ENCODE measurements at regions not wholly inside any gene's neighbourhood (a gene's known extent, or its start where the extent isn't known, plus 50 kb on each side); places are given as distances from the start of the nearest gene placed in this dataset.

DNA sequence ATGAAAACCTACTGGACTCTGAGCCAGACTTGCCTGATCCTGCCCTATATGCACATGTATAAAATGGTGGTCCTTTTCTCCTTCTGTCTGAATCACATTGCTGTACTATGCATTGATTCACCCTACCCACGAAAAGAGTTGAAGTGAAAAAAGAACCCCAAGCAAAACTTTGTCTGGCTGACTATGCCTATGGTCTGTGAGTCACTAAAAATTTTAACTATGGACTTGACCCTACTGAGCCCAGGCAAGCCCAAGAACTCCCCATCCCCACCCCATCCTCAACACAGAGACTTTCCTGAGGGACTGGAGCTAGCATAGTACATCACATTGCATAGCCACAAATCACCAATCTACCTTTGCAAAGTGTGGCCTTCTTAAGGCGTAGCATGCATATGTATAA is 116.6 kb upstream of the TENM3 start:
- WGBS (ENCODE audit: insufficient coverage, low lambda C conversion rate): no CpG with 5 or more reads among the region's 2 CpGs
- Histone ChIP-seq H3K27me3 (ENCODE audit: control insufficient read depth, insufficient read depth, low read length) (no peaks in the 10 kb centered on the region), H3K4me1 (ENCODE audit: control insufficient read depth, insufficient read depth, low read length) (no peaks in the 10 kb centered on the region), H3K4me3 (ENCODE audit: low read length) (no peak overlapping the region), H3K9me3 (ENCODE audit: control insufficient read depth, low read depth, low read length) (peaks cover 3% of the 10 kb centered on the region), H3K36me3 (ENCODE audit: control insufficient read depth, insufficient read depth, low read length) (no peaks in the 10 kb centered on the region), H3K27ac (ENCODE audit: low read length) (no peak overlapping the region)
- no peak for DNase-seq

DNA sequence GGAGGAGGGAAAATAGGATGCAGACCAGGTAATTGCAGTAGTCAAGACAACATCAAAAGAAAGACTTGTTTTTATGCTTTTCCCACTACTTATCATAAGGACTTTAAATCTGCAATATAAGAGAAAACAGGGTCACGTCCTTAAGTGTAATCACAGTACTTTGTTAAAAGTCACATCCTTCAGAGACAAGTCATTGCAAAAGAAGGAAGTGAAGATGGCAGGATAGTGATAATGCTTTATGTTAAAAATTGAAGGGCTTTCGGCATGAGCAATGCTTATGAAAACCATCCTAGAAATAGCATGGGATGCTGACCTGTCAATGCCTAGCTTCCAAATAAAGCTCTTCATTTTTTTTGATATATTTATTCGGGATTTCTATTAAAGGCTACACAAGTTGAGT is 110.2 kb upstream of the TENM3 start:
- Histone ChIP-seq H3K4me3 (ENCODE audit: low read length) (no peak overlapping the region), H3K4me1 (ENCODE audit: control insufficient read depth, insufficient read depth, low read length) (no peaks in the 10 kb centered on the region), H3K9me3 (ENCODE audit: control insufficient read depth, low read depth, low read length) (no peaks in the 10 kb centered on the region), H3K36me3 (ENCODE audit: control insufficient read depth, insufficient read depth, low read length) (no peaks in the 10 kb centered on the region), H3K27me3 (ENCODE audit: control insufficient read depth, insufficient read depth, low read length) (no peaks in the 10 kb centered on the region), H3K27ac (ENCODE audit: low read length) (no peak overlapping the region)
- DNase-seq: no peak
- 94% methylated on average over 2 of the region's 3 CpGs for whole genome bisulfite sequencing (ENCODE audit: insufficient coverage, low lambda C conversion rate)

DNA sequence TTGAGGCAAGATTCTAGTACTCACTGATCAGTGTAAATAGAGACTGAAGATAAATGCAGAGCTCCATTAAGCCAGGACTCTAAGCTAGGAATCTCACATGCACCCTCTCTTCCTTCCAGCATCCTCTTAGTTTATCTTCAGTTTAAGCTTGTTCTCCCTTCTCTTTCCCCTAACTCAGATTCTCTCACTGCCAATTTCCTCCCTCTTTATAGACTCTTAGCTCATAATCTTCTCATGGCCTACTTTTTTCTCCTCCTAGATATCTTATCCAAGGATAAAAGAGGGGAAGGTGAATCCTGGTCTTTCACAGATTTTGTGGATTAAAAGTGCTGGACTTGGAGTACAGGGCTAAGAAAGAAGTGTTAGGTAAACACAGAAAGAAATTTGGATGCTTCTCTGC is 108.9 kb upstream of the TENM3 start:
- H3K36me3 ChIP-seq (ENCODE audit: control insufficient read depth, insufficient read depth, low read length): no peaks in the 10 kb centered on the region
- DNase-seq: no peak
- H3K27me3 ChIP-seq (ENCODE audit: control insufficient read depth, insufficient read depth, low read length): peaks cover 3% of the 10 kb centered on the region
- no peaks in the 10 kb centered on the region for H3K9me3 ChIP-seq (ENCODE audit: control insufficient read depth, low read depth, low read length)
- no peaks in the 10 kb centered on the region for H3K4me1 ChIP-seq (ENCODE audit: control insufficient read depth, insufficient read depth, low read length)
- H3K4me3 ChIP-seq (ENCODE audit: low read length): no peak overlapping the region
- H3K27ac ChIP-seq (ENCODE audit: low read length): no peak overlapping the region

- Histone ChIP-seq H3K27me3 (ENCODE audit: control insufficient read depth, insufficient read depth, low read length) (peaks cover 19% of the 10 kb centered on the region), H3K9me3 (ENCODE audit: control insufficient read depth, low read depth, low read length) (no peaks in the 10 kb centered on the region), H3K4me1 (ENCODE audit: control insufficient read depth, insufficient read depth, low read length) (peaks cover 1% of the 10 kb centered on the region), H3K4me3 (ENCODE audit: low read length) (no peak overlapping the region), H3K27ac (ENCODE audit: low read length) (no peak overlapping the region), H3K36me3 (ENCODE audit: control insufficient read depth, insufficient read depth, low read length) (no peaks in the 10 kb centered on the region)
- no CpG with 5 or more reads among the region's 3 CpGs for WGBS (ENCODE audit: insufficient coverage, low lambda C conversion rate)
- DNase-seq: no peak
Observed at GRCh38 chr4:182136201-182136600, 107.0 kb upstream of the TENM3 start.

GRCh38 chr4:182137343-182137742 is 105.9 kb upstream of the TENM3 start:
- WGBS (ENCODE audit: insufficient coverage, low lambda C conversion rate): no CpG with 5 or more reads among the region's 4 CpGs
- peaks cover 5% of the 10 kb centered on the region for H3K4me1 ChIP-seq (ENCODE audit: control insufficient read depth, insufficient read depth, low read length)
- H3K36me3 ChIP-seq (ENCODE audit: control insufficient read depth, insufficient read depth, low read length): no peaks in the 10 kb centered on the region
- peaks cover 30% of the 10 kb centered on the region for H3K27me3 ChIP-seq (ENCODE audit: control insufficient read depth, insufficient read depth, low read length)
- no peak overlapping the region for H3K27ac ChIP-seq (ENCODE audit: low read length)
- no peak overlapping the region for H3K4me3 ChIP-seq (ENCODE audit: low read length)
- DNase-seq: no peak
- H3K9me3 ChIP-seq (ENCODE audit: control insufficient read depth, low read depth, low read length): no peaks in the 10 kb centered on the region

- Histone ChIP-seq H3K9me3 (ENCODE audit: control insufficient read depth, low read depth, low read length) (no peaks in the 10 kb centered on the region), H3K27ac (ENCODE audit: low read length) (no peak overlapping the region), H3K36me3 (ENCODE audit: control insufficient read depth, insufficient read depth, low read length) (no peaks in the 10 kb centered on the region), H3K27me3 (ENCODE audit: control insufficient read depth, insufficient read depth, low read length) (peaks cover 45% of the 10 kb centered on the region), H3K4me1 (ENCODE audit: control insufficient read depth, insufficient read depth, low read length) (peaks cover 8% of the 10 kb centered on the region), H3K4me3 (ENCODE audit: low read length) (no peak overlapping the region)
- 86% methylated on average over 1 of the region's 13 CpGs for WGBS (ENCODE audit: insufficient coverage, low lambda C conversion rate)
- peak in 1 of 2 donors; percentile 16 for DNase-seq
Observed at GRCh38 chr4:182139491-182139890, 103.7 kb upstream of the TENM3 start.

DNA sequence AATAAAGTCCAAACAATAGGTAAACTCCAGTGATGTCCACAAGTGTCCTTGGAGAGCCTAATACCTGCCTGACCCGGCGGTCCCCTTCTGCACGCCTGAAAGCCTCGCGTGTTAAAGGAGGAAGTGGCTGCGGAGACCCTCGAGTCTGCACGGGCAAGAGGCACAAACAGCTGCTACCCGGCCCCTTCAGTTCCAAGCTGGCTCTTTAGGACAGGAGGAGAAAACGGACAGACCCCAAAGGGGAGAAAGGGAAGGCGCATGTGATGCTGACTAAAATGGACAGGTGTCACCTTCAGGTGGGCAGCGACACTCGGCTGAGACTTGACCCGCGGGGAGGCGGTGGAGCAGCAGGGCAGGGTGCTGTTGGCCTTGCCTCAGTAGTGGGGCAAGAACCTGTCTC is 102.7 kb upstream of the TENM3 start:
- no CpG with 5 or more reads among the region's 16 CpGs for WGBS (ENCODE audit: insufficient coverage, low lambda C conversion rate)
- DNase-seq: no peak
- no peak overlapping the region for H3K4me3 ChIP-seq (ENCODE audit: low read length)
- peaks cover 8% of the 10 kb centered on the region for H3K4me1 ChIP-seq (ENCODE audit: control insufficient read depth, insufficient read depth, low read length)
- H3K27ac ChIP-seq (ENCODE audit: low read length): no peak overlapping the region
- peaks cover 53% of the 10 kb centered on the region for H3K27me3 ChIP-seq (ENCODE audit: control insufficient read depth, insufficient read depth, low read length)
- no peaks in the 10 kb centered on the region for H3K9me3 ChIP-seq (ENCODE audit: control insufficient read depth, low read depth, low read length)
- no peaks in the 10 kb centered on the region for H3K36me3 ChIP-seq (ENCODE audit: control insufficient read depth, insufficient read depth, low read length)

- WGBS (ENCODE audit: insufficient coverage, low lambda C conversion rate): no CpG with 5 or more reads among the region's 26 CpGs
- no peaks in the 10 kb centered on the region for H3K36me3 ChIP-seq (ENCODE audit: control insufficient read depth, insufficient read depth, low read length)
- no peak overlapping the region for H3K4me3 ChIP-seq (ENCODE audit: low read length)
- peaks cover 8% of the 10 kb centered on the region for H3K4me1 ChIP-seq (ENCODE audit: control insufficient read depth, insufficient read depth, low read length)
- H3K27ac ChIP-seq (ENCODE audit: low read length): no peak overlapping the region
- H3K27me3 ChIP-seq (ENCODE audit: control insufficient read depth, insufficient read depth, low read length): peaks cover 55% of the 10 kb centered on the region
- DNase-seq: peak; percentile 5 to 58
- H3K9me3 ChIP-seq (ENCODE audit: control insufficient read depth, low read depth, low read length): no peaks in the 10 kb centered on the region
Observed at GRCh38 chr4:182141061-182141460, 102.1 kb upstream of the TENM3 start.

DNA sequence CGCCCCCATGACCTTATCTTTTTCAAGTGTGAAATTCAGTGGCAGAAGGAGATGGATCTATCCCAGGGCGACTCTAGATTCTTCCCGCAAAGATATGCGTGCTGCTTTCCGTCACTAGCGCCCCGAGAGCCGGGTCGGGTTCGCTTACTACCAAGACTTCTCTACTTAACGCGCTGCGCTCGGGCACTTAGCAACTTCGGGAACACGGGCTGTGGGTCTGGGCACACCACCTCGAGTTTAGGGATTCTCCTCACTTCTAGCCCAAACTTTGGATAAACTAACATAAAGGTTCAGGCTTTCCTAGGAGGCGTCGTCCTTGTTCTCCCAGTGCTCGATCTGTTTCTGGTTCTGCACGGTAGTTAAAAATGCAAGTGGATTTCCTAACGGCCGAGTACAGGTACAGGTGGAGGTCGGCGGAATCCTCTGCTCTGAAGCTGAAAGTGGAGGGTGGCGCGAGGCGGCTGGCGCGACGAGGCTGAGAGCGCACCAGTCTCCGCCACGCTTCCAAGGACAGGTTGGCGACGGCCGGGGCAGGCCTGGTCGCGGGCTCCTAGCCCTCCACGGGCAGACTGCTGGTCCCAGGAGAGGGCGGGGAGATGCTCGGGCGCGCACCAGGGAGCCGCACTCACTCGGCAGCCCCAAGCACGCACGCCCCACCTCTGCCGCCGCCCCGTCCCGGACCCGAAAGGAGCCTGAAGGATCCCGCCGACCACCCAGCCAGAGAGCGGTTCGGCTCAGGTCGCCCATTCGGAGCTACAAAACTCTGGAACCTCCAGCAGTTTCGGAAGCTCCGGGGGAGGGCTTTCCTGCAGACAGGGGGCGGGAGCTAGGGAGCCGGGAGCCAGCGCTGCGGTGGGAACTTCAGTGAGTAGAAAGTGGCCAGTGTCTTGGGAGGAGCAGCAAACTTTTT is 100.8 kb upstream of the TENM3 start:
- Histone ChIP-seq H3K4me1 (ENCODE audit: control insufficient read depth, insufficient read depth, low read length) (peaks cover 8% of the 10 kb centered on the region), H3K36me3 (ENCODE audit: control insufficient read depth, insufficient read depth, low read length) (no peaks in the 10 kb centered on the region), H3K4me3 (ENCODE audit: low read length) (peak overlapping the region; percentile 67), H3K27me3 (ENCODE audit: control insufficient read depth, insufficient read depth, low read length) (peaks cover 55% of the 10 kb centered on the region), H3K9me3 (ENCODE audit: control insufficient read depth, low read depth, low read length) (no peaks in the 10 kb centered on the region), H3K27ac (ENCODE audit: low read length) (peak overlapping the region; percentile 70)
- WGBS (ENCODE audit: insufficient coverage, low lambda C conversion rate): no CpG with 5 or more reads among the region's 65 CpGs
- peak in 1 of 2 donors; percentile 7 for DNase-seq

DNA sequence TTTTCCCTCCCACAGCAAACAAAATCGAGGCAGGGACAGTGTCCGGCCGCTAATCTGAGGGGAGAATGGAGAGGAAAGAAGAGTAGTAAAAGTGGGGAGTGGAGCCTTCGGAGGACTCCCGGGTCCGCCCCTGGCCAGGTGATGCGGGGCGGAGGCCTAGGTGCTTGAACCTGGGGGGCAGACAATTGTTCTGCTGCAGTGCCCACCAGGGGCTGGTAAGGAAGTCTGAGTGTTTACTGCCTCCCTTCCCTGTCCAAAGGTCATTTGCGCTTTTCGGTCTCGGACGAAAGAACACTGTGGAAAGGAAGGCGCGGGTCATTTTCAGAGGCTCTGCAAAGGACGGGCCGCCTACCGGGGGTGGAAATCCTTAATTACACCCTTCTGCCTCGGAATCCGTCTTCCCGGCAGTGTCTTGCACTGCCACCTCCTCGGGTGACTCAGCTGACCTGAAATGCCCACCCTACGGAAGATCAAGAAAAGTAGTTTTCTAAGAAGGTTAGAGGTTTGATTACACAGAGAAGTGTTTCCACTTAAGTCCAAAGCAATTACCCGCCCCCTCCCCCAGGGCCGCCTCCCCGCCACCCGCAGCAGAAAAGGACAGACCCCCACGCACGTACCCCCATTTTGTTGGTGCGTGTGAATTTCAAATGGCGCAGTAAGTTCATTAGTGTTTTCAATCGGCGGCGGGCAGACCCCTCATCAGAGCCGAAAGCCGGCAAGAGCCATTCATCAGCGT is 99.9 kb upstream of the TENM3 start:
- Histone ChIP-seq H3K27ac (ENCODE audit: low read length) (peak overlapping the region; percentile 70), H3K27me3 (ENCODE audit: control insufficient read depth, insufficient read depth, low read length) (peaks cover 55% of the 10 kb centered on the region), H3K9me3 (ENCODE audit: control insufficient read depth, low read depth, low read length) (no peaks in the 10 kb centered on the region), H3K36me3 (ENCODE audit: control insufficient read depth, insufficient read depth, low read length) (no peaks in the 10 kb centered on the region), H3K4me3 (ENCODE audit: low read length) (peak overlapping the region; percentile 67), H3K4me1 (ENCODE audit: control insufficient read depth, insufficient read depth, low read length) (peaks cover 8% of the 10 kb centered on the region)
- no CpG with 5 or more reads among the region's 36 CpGs for WGBS (ENCODE audit: insufficient coverage, low lambda C conversion rate)
- DNase-seq: peak; percentile 61 to 87
